OCI-LY3 (cell line): ENCODE measurements at regions not wholly inside any gene's neighbourhood (a gene's known extent, or its start where the extent isn't known, plus 50 kb on each side); places are given as distances from the start of the nearest gene placed in this dataset.

ENCODE experiments used
- CTCF ChIP-seq: fragments of 200-600, 300-600 bp; sonication (generic); IDR thresholded peaks from 2 replicates; pipeline ENCODE4 v1.5.1; 2014; ENCODE audit warnings: antibody characterized with exemption, low read length, low read depth
- EZH2phosphoT487 ChIP-seq: fragments of 200-600 bp; shearing (Covaris generic); IDR thresholded peaks from 2 replicates; pipeline ENCODE4 v1.6.1; 2018; ENCODE audit warnings: antibody characterized with exemption, mixed run types, low read depth

GRCh38 chr22:48758881-48759875, 1068.5 kb downstream of the BRD1 start:
- no peak for TF ChIP-seq CTCF
- TF ChIP-seq EZH2phosphoT487, result no peak
